GM12878 (cell line): ENCODE measurements at regions not wholly inside any gene's neighbourhood (a gene's known extent, or its start where the extent isn't known, plus 50 kb on each side); places are given as distances from the start of the nearest gene placed in this dataset.

Source experiments
- ATAC-seq: fragments of 200-7000 bp; cut with Tn5 transposase; 3 replicates; pipeline ENCODE4 v1.9.1; 2020; ENCODE audit warnings: mild to moderate bottlenecking, moderate library complexity
- BruUV-seq: library from RNA; stranded (reverse); fragments of 400-500 nt; replicated peaks from 2 replicates; lab custom pipeline; 2021; lab: Mats Ljungman, UMichigan
- CTCF ChIA-PET: fragments of 300-600 bp; sonication (Branson Sonifier 250); formaldehyde crosslinking; extraction: SDS; loops from one replicate; lab custom pipeline; 2021; ENCODE audit warnings: inconsistent platforms; lab: Yijun Ruan, JAX
- POLR2A ChIA-PET: fragments of 350-600 bp; formaldehyde crosslinking; extraction: SDS; loops from one replicate; lab custom pipeline; 2021; ENCODE audit warnings: inconsistent platforms; lab: Charles Lee
- RAD21 ChIA-PET: fragments of 300-600 bp; sonication (Branson Sonifier 250); formaldehyde crosslinking; loops from one replicate; lab custom pipeline; 2023; ENCODE audit warnings: antibody characterized with exemption; ENCODE audit not compliant: unreplicated experiment; lab: Charles Lee
- SMC1A ChIA-PET: fragments of 300-600 bp; sonication (Branson Sonifier 250); formaldehyde crosslinking; loops from one replicate; lab custom pipeline; 2023; ENCODE audit not compliant: unreplicated experiment, uncharacterized antibody; lab: Charles Lee
- DNase-seq: peaks from one replicate; pipeline ENCODE4 v3.0.0-alpha.2; 2011; ENCODE audit warnings: low read depth, low spot score
- FAIRE-seq: peaks from 3 replicates; lab custom pipeline; 2011; peaks lifted over from hg19 to GRCh38; lab: Jason Lieb, UNC
- H2AFZ ChIP-seq: 2 replicates; pipeline ENCODE4 v1.6.0; 2011; ENCODE audit warnings: low read depth, low read length, control low read depth; ENCODE audit not compliant: control insufficient read depth
- H3K27ac ChIP-seq: 2 replicates; pipeline ENCODE4 v1.5.1; 2011; ENCODE audit warnings: control low read depth; ENCODE audit not compliant: control insufficient read depth, insufficient read depth
- H3K27me3 ChIP-seq, 2 experiments: replicated peaks in 1 of 2; 2 replicates each; pipeline versions ENCODE4 v1.6.0 to v1.6.1; 2011; ENCODE audit warnings: low read length in 1 of 2; ENCODE audit not compliant: control insufficient read depth in 2 of 2, insufficient read depth in 2 of 2
- H3K36me3 ChIP-seq, 2 experiments: 2 replicates each; pipeline ENCODE4 v1.5.1; 2011; ENCODE audit warnings: low read length in 1 of 2; ENCODE audit not compliant: control insufficient read depth in 2 of 2, insufficient read depth in 2 of 2
- H3K4me1 ChIP-seq: 2 replicates; pipeline ENCODE4 v1.6.1; 2011; ENCODE audit warnings: mild to moderate bottlenecking, low read length, moderate library complexity, mixed read lengths; ENCODE audit not compliant: control insufficient read depth, insufficient read depth
- H3K4me2 ChIP-seq: 2 replicates; pipeline ENCODE4 v1.6.0; 2011; ENCODE audit warnings: control low read depth; ENCODE audit not compliant: control insufficient read depth, insufficient read depth
- H3K4me3 ChIP-seq: fragments of 200-600 bp; sonication (generic); 2 replicates; pipeline ENCODE4 v1.5.1; 2016
- H3K79me2 ChIP-seq: 2 replicates; pipeline ENCODE4 v1.6.0; 2011; ENCODE audit warnings: low read length; ENCODE audit not compliant: control insufficient read depth, insufficient read depth
- H3K9ac ChIP-seq: 2 replicates; pipeline ENCODE4 v1.8.0; 2011; ENCODE audit warnings: low read length, control low read depth, mixed read lengths; ENCODE audit not compliant: control insufficient read depth, insufficient read depth
- H3K9me3 ChIP-seq: replicated peaks from 3 replicates; pipeline ENCODE4 v1.5.1; 2011; ENCODE audit warnings: mild to moderate bottlenecking, low read length; ENCODE audit not compliant: control insufficient read depth, insufficient read depth
- H4K20me1 ChIP-seq: 2 replicates; pipeline ENCODE4 v1.6.0; 2011; ENCODE audit not compliant: control insufficient read depth, insufficient read depth
- BACH1 ChIP-seq: fragments of 450-650 bp; IDR thresholded peaks from 2 replicates; pipeline ENCODE4 v1.6.1; 2017; ENCODE audit warnings: mild to moderate bottlenecking, borderline replicate concordance
- CBX5 ChIP-seq: sonication (generic); IDR thresholded peaks from 2 replicates; pipeline ENCODE4 v1.6.1; 2016; ENCODE audit warnings: low read depth, moderate library complexity, mild to moderate bottlenecking, inconsistent platforms
- CHD4 ChIP-seq: fragments of 200-600 bp; sonication (generic); IDR thresholded peaks from 2 replicates; pipeline ENCODE4 v1.6.1; 2016; ENCODE audit warnings: mild to moderate bottlenecking
- MLLT1 ChIP-seq: fragments of 450-650 bp; IDR thresholded peaks from 2 replicates; pipeline ENCODE4 v1.6.1; 2016; ENCODE audit warnings: mild to moderate bottlenecking
- MYB ChIP-seq: fragments of 150-350 bp; IDR thresholded peaks from 2 replicates; pipeline ENCODE4 v1.6.1; 2014; ENCODE audit warnings: mild to moderate bottlenecking, low read depth, low read length, borderline replicate concordance
- RCOR1 ChIP-seq: conservative IDR thresholded peaks from 2 replicates; pipeline ENCODE4 v1.6.1; 2012; ENCODE audit warnings: low read depth, low read length, improper control_type of control experiment
- TARDBP ChIP-seq: IDR thresholded peaks from 2 replicates; pipeline ENCODE4 v1.6.1; 2016; ENCODE audit warnings: borderline replicate concordance
- ZBED1 ChIP-seq: IDR thresholded peaks from 2 replicates; pipeline ENCODE4 v1.6.1; 2016; ENCODE audit warnings: borderline replicate concordance
- ZNF24 ChIP-seq: fragments of 450-650 bp; IDR thresholded peaks from 2 replicates; pipeline ENCODE4 v1.6.1; 2017; ENCODE audit warnings: antibody characterized with exemption, mild to moderate bottlenecking
- WGBS: methylation state at CpG from one replicate; pipeline ENCODE4 v1.1.6; 2016; ENCODE audit warnings: low lambda C conversion rate; ENCODE audit not compliant: insufficient replicate concordance, insufficient coverage; ENCODE audit errors: missing lambda C conversion rate; 5-methylcytosine and 5-hydroxymethylcytosine counted together
- in situ Hi-C: fragments of 300-500 bp; cut with MboI; formaldehyde crosslinking; loops from 9 replicates; pipeline ENCODE4 v1.14.3; 2018; ENCODE audit warnings: mixed read lengths
- intact Hi-C: fragments of 100-400 bp; cut with micrococcal nuclease; formaldehyde crosslinking; loops from one replicate; pipeline ENCODE4 v1.14.2; 2022; ENCODE audit not compliant: unreplicated experiment
- TF ChIP-seq, protein P1 (sequence below): fragments of 450-650 bp; conservative IDR thresholded peaks from 2 replicates; pipeline ENCODE4 v1.6.1; 2017; ENCODE audit warnings: mild to moderate bottlenecking, moderate library complexity
- TF ChIP-seq, protein P2 (sequence below): fragments of 450-650 bp; IDR thresholded peaks from 2 replicates; pipeline ENCODE4 v1.6.1; 2018; ENCODE audit warnings: borderline replicate concordance, mild to moderate bottlenecking; ENCODE audit not compliant: partially characterized antibody

DNA sequence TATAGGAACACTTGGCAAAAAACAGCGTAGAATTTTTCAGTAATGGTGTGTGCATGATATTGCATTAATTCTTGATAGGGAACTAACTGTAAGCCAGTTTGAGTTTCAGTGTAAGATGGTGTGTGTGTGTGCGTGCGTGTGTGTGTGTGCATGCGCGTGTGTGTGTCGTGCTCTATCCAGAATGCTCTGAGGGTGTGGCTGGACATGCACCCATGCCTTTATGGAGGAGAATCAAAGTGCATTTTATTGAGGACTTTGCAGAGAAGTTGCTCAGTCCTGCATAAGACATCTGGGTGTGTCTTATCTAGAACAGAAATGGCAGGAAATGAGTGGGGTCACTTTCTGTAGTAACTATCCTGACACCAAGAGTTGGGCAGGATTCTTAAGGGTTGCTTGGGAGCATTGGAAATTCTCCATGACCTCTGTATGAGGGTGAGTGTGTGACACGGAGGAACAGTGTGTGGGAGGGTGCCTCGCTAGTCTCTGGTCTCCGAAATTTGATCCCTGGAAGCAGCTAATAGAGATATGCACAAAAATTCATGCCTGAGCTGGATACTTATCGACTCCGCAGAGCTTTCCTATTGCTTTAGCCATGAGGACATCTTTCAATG, 252.2 kb downstream of the TSHZ3 start:
- ChIA-PET SMC1A (no interaction called here), CTCF (no interaction called here), RAD21 (no interaction called here), POLR2A (no interaction called here)
- Histone ChIP-seq H3K79me2 (no peaks in the 10 kb centered on the region), H3K4me2 (no peak overlapping the region), H2AFZ (no peak overlapping the region), H3K27ac (no peak overlapping the region), H3K9ac (no peak overlapping the region), H3K4me3 (no peak overlapping the region), H3K27me3 (no peaks in the 10 kb centered on the region), H3K9me3 (no peaks in the 10 kb centered on the region), H4K20me1 (no peaks in the 10 kb centered on the region), H3K36me3 (no peaks in the 10 kb centered on the region), H3K4me1 (no peaks in the 10 kb centered on the region)
- TF ChIP-seq TARDBP (no peak), BACH1 (no peak)
- TF ChIP-seq, protein P1, sequence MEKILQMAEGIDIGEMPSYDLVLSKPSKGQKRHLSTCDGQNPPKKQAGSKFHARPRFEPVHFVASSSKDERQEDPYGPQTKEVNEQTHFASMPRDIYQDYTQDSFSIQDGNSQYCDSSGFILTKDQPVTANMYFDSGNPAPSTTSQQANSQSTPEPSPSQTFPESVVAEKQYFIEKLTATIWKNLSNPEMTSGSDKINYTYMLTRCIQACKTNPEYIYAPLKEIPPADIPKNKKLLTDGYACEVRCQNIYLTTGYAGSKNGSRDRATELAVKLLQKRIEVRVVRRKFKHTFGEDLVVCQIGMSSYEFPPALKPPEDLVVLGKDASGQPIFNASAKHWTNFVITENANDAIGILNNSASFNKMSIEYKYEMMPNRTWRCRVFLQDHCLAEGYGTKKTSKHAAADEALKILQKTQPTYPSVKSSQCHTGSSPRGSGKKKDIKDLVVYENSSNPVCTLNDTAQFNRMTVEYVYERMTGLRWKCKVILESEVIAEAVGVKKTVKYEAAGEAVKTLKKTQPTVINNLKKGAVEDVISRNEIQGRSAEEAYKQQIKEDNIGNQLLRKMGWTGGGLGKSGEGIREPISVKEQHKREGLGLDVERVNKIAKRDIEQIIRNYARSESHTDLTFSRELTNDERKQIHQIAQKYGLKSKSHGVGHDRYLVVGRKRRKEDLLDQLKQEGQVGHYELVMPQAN, result no peak
- ATAC-seq (no peak), FAIRE-seq (no peak), DNase-seq (no peak)
- intact Hi-C loops (no loop called here), in situ Hi-C loops (no loop called here)
- WGBS, result 55% methylated on average over 11 of the region's 11 CpGs
- BruUV-seq, result no TSS peak

GRCh38 chr19:31096062-31096830, 253.0 kb downstream of the TSHZ3 start:
- H3K9ac ChIP-seq, result no peak overlapping the region
- no peaks in the 10 kb centered on the region for H3K4me1 ChIP-seq
- POLR2A ChIA-PET, result no interaction called here
- H3K27ac ChIP-seq, result no peak overlapping the region
- 84% methylated on average over 21 of the region's 22 CpGs for WGBS
- no peaks in the 10 kb centered on the region for H3K9me3 ChIP-seq
- no peaks in the 10 kb centered on the region for H3K79me2 ChIP-seq
- RAD21 ChIA-PET, result no interaction called here
- no peaks in the 10 kb centered on the region for H4K20me1 ChIP-seq
- no peaks in the 10 kb centered on the region for H3K36me3 ChIP-seq
- CTCF ChIA-PET, result no interaction called here
- BruUV-seq, result no TSS peak
- DNase-seq (no peak), ATAC-seq (no peak), FAIRE-seq (no peak)
- H2AFZ ChIP-seq, result no peak overlapping the region
- intact Hi-C loops (no loop called here), in situ Hi-C loops (no loop called here)
- no peaks in the 10 kb centered on the region for H3K27me3 ChIP-seq
- SMC1A ChIA-PET, result no interaction called here
- H3K4me3 ChIP-seq, result no peak overlapping the region
- H3K4me2 ChIP-seq, result no peak overlapping the region
- TF ChIP-seq ZNF24 (no peak), CBX5 (no peak), MYB (no peak), ZBED1 (no peak), MLLT1 (no peak), RCOR1 (no peak), CHD4 (no peak)
- TF ChIP-seq, protein P2, sequence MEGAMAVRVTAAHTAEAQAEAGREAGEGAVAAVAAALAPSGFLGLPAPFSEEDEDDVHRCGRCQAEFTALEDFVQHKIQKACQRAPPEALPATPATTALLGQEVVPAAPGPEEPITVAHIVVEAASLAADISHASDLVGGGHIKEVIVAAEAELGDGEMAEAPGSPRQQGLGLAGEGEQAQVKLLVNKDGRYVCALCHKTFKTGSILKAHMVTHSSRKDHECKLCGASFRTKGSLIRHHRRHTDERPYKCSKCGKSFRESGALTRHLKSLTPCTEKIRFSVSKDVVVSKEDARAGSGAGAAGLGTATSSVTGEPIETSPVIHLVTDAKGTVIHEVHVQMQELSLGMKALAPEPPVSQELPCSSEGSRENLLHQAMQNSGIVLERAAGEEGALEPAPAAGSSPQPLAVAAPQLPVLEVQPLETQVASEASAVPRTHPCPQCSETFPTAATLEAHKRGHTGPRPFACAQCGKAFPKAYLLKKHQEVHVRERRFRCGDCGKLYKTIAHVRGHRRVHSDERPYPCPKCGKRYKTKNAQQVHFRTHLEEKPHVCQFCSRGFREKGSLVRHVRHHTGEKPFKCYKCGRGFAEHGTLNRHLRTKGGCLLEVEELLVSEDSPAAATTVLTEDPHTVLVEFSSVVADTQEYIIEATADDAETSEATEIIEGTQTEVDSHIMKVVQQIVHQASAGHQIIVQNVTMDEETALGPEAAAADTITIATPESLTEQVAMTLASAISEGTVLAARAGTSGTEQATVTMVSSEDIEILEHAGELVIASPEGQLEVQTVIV, result no peak
